LNCaP clone FGC (cell line): ENCODE measurements at regions not wholly inside any gene's neighbourhood (a gene's known extent, or its start where the extent isn't known, plus 50 kb on each side); places are given as distances from the start of the nearest gene placed in this dataset.

ENCODE experiments used
- DNase-seq: peaks from one replicate; pipeline ENCODE4 v3.0.0-alpha.2; 2011; ENCODE audit warnings: low read depth
- H3K4me3 ChIP-seq: 2 replicates; pipeline ENCODE4 v1.5.1; 2011; ENCODE audit warnings: mild to moderate bottlenecking, low read depth, low read length, control low read depth
- TF ChIP-seq, protein P1 (sequence below): IDR thresholded peaks from 2 replicates; pipeline ENCODE4 v1.5.1; 2012; ENCODE audit warnings: mild to moderate bottlenecking; ENCODE audit not compliant: control insufficient read depth, insufficient read depth; ENCODE audit errors: extremely low read depth

DNA sequence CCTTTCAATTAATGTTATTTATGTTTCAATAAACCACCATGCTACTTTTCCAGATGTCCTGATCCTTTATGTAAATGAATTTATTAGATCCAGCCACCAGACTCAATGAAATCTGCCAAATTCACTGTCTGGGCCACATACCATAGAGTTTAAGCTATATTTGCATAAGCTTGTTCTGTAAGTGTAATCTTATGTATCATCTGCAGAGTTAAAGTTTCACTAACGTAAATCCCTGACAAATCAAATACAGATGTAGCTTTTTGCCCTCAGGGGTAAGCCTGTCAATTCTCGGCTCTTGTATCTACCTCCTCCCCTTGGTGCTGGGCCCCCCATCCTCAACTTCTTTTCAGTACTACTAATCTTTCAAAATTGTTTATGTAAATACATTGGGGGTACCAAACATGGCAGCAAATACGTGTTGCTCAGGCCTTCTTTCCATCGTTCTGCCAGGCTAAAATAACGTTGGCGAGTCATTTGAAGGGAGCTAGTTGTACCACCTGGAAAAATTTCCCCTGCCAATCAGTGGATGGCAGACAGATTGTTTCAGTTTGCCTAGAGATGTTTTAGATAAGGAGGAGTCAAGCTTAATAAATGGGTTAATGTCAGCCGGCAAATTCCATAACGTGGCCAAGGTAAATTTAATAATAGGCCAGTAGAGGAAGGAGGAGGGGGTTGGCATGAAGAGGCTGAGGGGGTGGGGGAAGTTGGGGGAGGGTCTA lies 79.6 kb downstream of the RPS12 start:
- no peak overlapping the region for H3K4me3 ChIP-seq
- DNase-seq: peak; percentile 95
- TF ChIP-seq, protein P1, sequence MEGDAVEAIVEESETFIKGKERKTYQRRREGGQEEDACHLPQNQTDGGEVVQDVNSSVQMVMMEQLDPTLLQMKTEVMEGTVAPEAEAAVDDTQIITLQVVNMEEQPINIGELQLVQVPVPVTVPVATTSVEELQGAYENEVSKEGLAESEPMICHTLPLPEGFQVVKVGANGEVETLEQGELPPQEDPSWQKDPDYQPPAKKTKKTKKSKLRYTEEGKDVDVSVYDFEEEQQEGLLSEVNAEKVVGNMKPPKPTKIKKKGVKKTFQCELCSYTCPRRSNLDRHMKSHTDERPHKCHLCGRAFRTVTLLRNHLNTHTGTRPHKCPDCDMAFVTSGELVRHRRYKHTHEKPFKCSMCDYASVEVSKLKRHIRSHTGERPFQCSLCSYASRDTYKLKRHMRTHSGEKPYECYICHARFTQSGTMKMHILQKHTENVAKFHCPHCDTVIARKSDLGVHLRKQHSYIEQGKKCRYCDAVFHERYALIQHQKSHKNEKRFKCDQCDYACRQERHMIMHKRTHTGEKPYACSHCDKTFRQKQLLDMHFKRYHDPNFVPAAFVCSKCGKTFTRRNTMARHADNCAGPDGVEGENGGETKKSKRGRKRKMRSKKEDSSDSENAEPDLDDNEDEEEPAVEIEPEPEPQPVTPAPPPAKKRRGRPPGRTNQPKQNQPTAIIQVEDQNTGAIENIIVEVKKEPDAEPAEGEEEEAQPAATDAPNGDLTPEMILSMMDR: no peak

GRCh38 chr6:132898376-132898775 lies 84.0 kb downstream of the RPS12 start:
- no peak overlapping the region for H3K4me3 ChIP-seq
- TF ChIP-seq, protein P1: no peak
- DNase-seq: no peak

DNA sequence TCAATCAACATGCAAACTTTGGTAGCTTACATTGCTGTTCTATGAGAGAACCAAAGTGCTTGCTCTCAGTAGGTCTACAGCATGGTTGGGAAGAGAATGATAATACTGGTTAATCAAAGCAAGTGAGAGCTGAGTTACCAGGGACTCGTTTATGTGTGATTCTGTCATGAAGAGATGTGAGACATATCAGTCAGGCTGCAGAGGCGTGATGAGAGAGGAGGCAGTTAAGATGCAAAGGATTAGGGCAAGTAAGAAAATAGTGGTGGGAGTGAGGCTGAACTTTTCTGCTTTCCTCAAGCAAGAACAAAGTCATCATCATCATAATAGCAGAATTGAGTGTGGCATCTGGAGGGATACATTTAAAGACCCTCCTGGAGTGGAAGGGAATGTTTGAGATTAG lies 86.5 kb downstream of the RPS12 start:
- TF ChIP-seq, protein P1: no peak
- no peak overlapping the region for H3K4me3 ChIP-seq
- no peak for DNase-seq

DNA sequence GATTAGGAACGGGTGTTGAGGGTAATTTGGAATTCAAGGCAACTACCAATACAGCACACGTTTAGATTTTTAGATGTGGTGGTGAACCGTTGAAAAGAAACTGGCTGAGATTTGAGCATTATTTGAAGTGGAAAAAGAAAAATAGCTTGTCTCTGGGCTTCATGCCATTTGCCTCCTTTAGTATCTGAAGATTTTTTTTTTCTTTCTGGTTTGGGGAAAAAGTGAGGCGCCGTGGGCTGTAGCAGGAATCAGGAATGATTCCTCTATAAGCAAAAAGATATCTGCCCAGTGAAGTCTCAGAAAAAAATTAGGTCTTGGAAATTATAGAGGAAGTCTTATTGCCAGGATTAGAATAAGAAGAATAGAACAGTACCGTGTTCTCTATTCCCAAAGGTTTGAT lies 88.5 kb downstream of the RPS12 start:
- TF ChIP-seq, protein P1: no peak
- H3K4me3 ChIP-seq: no peak overlapping the region
- DNase-seq: no peak

DNA sequence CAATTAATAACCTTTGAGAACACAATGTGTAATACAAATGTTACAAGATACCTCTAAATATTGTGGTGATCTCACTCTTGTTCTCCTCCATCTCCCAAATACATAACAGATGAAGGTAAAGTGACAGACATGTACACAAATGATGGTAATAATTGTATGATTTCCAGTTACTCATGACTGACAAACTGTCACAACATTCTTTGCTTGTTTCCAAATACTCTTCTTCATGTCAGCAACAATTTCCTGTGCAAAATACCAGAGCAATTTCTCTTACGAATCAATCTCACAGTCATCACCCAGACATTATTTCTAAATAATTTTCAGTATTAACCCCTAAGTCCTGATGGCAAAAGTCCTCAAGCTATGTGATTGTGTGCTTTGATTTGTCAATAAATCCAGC lies 92.9 kb downstream of the RPS12 start:
- DNase-seq: no peak
- TF ChIP-seq, protein P1: no peak
- H3K4me3 ChIP-seq: no peak overlapping the region

- TF ChIP-seq, protein P1: no peak
- no peak overlapping the region for H3K4me3 ChIP-seq
- DNase-seq: no peak
Measured at GRCh38 chr6:132907914-132908313, 93.5 kb downstream of the RPS12 start.

GRCh38 chr6:132909742-132910141 lies 95.4 kb downstream of the RPS12 start:
- TF ChIP-seq, protein P1: no peak
- no peak for DNase-seq
- H3K4me3 ChIP-seq: no peak overlapping the region
